ENCODE measurements at regions not wholly inside any gene's neighbourhood (a gene's known extent, or its start where the extent isn't known, plus 50 kb on each side); places are given as distances from the start of the nearest gene placed in this dataset.
"Not testable (repeated sequence)": the region's sequence is repeated elsewhere in the genome, so short reads cannot be mapped to it uniquely, and the experiment has no call there.

DNA sequence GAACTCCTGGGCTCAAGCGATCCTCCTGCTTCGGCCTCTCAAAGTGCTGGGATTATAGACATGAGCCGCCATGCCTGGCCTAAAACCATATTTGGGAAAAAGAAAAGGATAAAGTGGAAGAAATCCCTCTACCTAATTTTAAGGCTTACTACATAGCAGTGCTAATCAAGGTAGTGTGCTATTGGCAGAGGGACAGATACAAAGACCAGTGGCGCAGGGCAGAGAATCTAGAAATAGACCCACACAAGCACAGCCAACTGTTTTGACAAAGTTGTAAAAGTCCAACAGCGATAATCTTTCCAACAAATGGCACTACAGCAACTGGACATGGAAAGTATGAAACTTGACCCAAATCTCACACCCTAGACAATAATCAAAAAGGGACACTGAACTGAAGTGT lies 138.4 kb downstream of the TFCP2L1 start:
- H3K4me3 ChIP-seq, result no peak overlapping the region
- H3K27ac ChIP-seq, result no peak overlapping the region

DNA sequence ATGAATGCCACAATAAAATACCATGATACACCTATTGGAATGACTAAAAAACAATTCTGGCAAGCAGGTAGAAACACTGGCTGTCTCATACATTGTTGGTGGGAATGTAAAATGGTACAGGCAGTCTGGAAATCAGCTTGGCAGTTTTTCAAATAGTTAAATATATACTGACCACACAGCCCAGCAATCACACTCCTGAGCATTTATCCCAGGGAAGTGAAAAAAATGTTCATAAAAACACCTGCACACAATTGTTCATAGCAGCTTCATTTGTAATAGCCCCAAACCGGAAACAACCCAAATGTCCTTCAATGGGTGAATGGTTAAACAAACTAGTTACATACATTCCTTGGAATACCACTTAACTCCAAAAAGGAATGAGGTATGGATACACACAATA lies 137.2 kb downstream of the TFCP2L1 start:
- no peak overlapping the region for H3K4me3 ChIP-seq
- no peak overlapping the region for H3K27ac ChIP-seq

DNA sequence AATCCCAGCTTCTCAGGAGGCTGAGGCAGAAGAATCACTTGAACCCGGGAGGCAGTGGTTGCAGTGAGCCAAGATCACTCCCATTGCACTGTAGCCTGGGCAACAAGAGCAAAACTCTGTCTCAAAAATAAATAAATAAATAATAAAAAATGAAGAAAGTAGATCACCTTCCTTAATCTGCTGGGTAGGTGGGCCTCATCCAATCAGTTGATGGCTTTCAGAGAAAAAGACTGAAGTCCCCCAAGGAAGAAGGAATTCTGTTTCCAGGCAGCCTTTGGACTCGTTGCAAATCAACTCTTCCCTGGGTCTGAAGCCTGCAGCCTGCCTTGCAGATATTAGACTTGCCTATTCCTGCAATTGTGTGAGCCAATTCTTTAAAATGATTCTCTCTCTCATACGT lies 136.5 kb downstream of the TFCP2L1 start:
- H3K27ac ChIP-seq, result no peak overlapping the region
- H3K4me3 ChIP-seq, result no peak overlapping the region

DNA sequence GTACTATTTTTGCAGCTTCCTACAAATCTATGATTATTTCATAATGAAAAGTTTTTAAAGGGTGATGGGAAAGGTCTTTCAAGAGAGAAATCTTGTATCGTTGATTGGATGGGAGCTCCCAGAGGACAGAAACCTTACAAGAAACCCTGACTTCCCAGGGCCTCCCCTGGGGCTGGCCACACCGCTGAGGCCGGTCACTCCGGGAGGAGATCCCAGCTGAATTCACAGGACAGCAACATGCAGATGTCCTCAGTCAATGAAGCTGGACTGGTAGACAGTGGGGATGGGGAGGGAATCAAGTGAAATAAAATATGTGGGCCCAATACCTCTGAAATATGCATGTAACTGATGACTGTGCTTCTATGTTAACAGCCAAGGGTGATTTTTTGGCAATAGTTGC lies 135.6 kb downstream of the TFCP2L1 start:
- Histone ChIP-seq H3K27ac (no peak overlapping the region), H3K4me3 (no peak overlapping the region)

DNA sequence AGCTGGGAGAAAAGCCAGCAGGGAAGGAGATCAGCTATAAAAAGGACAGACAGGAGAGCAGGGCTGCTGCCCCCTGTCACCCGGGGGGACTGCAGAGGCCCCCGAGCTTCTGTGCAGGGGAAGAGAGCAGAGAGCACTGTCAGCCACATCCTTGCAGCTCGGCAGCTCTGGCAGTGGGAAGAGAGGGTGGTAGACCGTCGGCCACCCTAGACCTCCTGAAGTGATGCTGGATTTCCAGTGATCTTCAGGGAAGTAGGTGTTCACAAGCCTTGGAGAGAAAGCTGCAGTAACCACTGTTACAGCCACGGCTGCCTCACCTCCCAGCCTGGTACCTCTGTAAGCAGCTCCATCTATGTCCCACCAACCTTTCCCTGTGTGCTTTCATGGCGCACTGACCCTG lies 134.9 kb downstream of the TFCP2L1 start:
- H3K27ac ChIP-seq, result no peak overlapping the region
- no peak overlapping the region for H3K4me3 ChIP-seq

DNA sequence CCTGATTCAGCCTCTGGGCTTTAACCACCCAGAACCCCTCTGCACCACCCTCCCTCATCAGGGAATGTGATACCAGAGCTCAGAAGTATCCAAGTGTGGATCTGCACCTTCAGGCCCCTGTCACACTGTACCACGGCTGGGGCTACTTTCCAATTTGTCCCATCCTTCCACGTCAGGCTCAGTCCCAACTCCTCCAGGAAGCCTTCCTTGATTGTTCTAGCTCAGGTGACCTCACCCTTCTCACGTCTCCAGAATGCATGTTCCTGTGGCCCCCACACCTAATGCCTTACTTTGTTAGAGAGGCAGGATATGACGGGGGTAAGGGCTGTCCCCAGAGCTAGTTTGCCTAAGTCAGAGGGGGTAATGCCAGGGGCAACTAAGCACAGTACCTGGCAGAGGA lies 134.3 kb downstream of the TFCP2L1 start:
- H3K4me3 ChIP-seq, result no peak overlapping the region
- H3K27ac ChIP-seq, result peak overlapping the region in 3 of 21 experiments; percentile 28 to 74 (median 64)

DNA sequence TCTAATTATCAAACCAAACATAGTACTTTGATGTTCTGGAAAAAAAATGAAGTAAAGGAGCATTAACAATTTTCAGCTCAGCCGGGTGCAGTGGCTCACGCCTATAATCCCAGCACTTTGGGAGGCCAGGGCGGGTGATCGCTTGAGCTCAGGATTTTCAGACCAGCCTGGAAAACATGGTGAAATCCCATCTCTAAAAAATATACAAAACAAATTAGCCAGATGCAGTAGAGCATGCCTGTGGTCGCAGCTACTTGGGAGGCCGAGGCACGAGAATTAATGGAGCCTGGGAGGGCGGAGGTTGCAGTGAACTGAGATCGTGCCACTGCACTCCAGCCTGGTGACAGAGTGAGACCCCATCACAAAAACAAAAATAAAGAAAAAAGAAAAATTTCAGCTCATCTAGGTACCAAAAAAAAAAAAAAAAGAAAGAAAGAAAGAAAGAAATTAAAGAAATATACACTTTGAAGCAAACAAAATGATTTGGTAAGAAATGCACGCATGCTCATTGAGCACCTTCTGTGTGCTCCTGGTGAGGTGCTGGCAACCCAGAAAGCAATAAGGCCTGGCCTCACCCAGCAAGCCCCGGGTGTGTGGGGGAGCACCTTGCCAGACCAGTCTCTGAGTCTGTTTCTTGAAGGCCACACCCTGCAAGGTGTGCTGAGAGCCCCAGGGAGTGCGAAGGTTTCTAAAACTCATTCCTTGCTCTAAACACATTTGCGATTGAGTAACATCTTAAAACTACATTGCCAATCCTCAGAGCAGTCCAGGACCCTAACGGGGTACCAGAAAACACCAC lies 133.5 kb downstream of the TFCP2L1 start:
- peak overlapping the region in 18 of 21 experiments; percentile 15 to 82 (median 74) for H3K27ac ChIP-seq
- no peak overlapping the region for H3K4me3 ChIP-seq

DNA sequence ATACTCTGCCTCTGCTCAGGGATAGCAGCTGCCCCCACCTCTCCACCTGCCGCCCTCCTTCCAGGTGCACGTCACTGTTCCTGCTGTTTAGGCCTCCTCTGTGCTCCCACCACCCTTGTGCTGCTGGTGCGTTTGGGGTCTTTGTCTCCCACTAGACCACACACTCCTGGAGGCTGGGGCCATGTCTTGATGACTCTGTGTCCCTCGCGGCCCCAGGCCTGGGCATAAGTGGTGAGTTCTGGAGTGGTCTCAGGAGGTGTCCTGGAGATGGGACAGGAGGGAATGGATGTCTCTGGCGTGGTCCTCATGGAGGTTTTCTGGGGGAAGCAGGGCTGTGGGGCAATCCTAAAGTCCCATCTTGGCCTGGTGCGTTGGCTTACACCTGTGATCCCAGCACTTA lies 132.1 kb downstream of the TFCP2L1 start:
- no peak overlapping the region for H3K4me3 ChIP-seq
- H3K27ac ChIP-seq, result peak overlapping the region in 9 of 21 experiments; percentile 3 to 82 (median 75)

DNA sequence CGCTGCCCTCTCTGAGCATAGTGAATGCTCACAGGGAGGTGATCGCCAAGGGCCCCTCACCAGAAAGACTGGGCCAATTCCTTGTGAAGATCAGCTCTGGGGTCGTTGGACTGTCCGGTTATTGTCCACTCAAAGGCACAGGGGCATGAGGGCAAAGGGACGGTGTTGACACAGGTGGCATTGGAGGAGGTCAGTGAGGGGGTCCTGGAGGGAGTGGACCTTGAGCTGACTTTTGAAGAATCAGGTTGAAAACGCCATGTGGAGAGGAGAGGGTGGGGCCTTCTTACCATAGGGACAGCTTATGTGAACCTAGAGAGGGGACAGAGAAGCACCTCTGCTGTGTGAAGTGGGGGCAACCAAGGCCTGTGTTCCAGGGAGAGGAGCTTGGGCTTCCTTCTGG lies 131.5 kb downstream of the TFCP2L1 start:
- Histone ChIP-seq H3K4me3 (no peak overlapping the region), H3K27ac (peak overlapping the region in 1 of 21 experiments; percentile 82)

DNA sequence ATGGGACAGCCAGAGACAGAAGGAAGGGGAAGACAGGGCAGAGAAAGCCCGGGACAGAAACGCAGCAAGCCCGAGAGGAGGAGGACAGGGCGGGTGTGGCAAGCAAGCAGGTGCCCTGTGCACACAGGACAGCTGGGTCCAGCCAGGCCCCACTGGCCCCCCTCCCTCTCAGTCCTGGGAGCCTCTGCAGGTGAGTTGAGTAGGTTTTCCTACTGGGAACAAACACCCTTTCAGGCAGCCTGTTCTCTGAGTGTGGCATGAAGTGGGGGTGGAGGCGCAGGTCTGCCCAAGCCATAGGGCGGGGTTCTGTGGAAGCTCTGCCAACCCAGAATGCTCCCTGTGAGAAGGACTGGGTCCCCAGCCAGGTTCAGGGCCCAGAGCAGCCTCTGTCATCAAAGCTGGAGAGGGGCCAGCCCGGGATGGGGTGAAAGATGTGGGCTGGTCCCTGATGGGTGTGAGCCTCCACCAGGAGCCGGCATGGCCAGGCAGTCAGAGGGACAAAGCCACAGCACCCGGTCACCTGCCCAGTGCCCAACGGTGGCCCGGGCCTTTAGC lies 129.4 kb downstream of the TFCP2L1 start:
- no peak overlapping the region for H3K4me3 ChIP-seq
- peak overlapping the region in 19 of 21 experiments; percentile 14 to 86 (median 65) for H3K27ac ChIP-seq

DNA sequence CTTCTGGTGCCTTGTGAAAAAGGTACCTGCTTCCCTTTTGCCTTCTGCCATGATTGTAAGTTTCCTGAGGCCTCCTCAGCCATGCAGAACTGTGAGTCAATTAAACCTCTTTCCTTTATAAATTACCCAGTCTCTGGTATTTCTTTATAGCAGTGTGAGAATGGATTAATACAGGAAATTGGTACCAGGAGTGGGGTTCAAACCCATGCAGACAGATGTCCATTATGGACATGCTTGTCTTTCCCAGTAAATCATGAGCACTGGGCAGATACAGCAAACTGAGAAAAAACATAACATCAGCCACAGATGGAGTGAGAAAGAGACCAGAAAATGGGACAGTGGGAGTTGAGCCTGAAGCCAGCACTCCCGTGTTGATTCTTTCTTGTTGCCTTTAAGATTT lies 127.5 kb downstream of the TFCP2L1 start:
- not testable (repeated sequence) for H3K27ac ChIP-seq

DNA sequence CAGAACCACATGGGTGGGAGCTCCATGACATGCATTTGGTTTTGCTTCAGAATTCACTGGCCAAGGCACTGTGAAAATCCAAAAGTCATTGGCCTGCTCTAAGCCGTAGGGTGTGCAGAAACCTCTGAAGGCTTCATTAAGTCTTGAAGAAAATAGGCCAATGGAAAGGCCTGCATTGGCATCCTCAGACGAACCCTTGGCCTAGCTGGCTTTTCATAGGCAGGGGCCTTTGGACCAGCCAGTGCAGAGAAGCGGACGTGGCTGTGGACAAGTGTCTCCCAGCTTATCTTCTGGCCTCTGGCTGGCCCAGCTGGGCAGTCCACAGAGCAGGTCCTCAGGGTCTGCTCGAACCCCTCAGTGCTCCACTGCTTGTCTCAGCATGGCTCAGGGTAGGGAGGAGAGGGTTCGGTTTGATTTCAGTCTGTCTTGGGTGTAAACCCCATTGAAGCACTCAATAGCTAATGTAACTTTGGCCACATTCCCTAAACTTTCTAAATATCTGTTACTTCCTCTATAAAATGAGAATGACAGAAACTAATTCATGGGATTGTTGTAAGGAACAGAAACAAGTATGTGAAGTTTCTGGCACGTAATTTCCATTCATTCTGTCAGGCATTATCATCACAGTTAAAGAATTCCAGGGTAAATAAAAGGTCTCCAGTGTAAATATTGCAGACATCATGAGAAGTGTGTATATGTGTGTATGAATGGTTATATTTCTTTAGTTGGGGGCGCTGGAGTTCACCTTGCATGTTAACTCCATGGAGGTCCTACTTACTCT lies 125.5 kb downstream of the TFCP2L1 start:
- Histone ChIP-seq H3K4me3 (no peak overlapping the region), H3K27ac (no peak overlapping the region)

More for the DNA sequence above, 127.5 kb downstream of the TFCP2L1 start:
- not testable (repeated sequence) for H3K4me3 ChIP-seq

DNA sequence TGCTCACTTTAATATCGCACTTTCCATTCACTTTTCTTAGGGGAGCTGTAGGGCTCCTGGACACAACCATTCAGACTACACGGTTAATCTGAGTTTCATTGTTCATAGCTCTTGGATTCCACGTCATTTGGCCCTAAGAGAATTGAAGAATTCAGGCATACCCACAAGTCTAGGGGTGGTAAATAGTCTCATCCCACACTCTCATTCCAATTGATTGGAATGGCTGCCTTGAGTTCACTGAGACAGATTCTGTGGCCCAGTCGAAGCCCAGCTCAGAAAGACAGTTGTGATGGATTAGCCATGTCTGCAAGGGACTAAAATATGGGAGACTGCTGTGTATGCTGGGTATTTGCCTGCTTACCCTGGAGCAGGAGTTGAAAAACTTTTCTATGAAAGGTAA lies 124.6 kb downstream of the TFCP2L1 start:
- Histone ChIP-seq H3K27ac (no peak overlapping the region), H3K4me3 (no peak overlapping the region)

DNA sequence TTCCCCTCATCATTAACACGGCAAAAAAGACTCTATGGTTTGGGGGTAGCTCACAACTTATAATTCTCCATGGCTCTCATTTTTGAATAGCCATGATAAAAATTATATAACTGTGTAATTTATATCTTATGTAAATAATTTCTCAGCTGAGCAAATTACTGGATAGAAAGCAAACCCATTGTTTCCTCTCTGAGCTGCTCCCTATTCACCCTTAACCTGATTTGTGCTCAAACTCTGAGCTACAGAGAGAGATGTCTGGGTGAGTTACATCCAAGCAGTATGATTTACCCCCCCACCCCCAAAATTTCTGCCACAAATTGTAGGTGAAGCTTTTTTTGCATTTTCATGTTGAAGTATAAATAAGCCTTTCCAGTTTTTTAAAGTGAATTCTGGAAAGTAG lies 123.7 kb downstream of the TFCP2L1 start:
- H3K27ac ChIP-seq, result no peak overlapping the region
- no peak overlapping the region for H3K4me3 ChIP-seq

DNA sequence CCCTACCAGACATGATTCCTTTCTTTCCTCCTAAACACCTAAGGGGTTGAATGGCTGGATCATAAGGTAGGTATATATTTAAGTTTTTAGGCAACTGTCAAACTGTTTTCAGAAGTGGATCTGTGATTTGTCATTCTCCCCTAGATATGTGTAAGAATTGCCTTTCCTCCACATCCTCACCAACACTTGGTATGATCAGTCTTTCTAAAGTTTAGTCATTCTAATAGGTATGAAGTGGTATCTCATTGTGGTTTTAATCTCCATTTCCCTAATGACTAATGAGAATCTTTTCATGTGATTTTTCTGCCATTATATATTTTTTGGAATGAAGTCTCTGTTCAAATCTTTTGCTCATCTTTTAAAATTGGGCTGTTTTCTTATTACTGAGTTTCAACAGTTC lies 122.1 kb downstream of the TFCP2L1 start:
- no peak overlapping the region for H3K27ac ChIP-seq
- no peak overlapping the region for H3K4me3 ChIP-seq

DNA sequence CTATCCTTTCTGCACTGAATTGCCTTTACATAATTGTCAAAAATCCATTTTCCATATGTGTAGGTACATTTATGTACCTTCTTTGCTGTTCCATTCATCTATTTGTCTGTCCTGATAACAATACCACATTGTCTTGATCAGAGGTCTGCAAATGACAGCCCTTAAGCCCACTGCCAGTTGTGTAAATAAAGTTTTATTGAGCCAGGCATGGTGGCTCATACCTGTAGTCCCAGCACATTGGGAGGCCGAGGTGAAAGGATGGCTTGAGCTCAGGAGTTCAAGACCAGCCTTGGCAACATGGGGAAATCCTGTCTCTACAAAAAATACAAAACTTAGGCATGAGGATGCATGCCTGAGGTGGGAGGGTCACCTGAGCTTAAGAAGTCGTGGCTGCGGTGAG lies 121.0 kb downstream of the TFCP2L1 start:
- H3K27ac ChIP-seq, result no peak overlapping the region
- H3K4me3 ChIP-seq, result no peak overlapping the region

DNA sequence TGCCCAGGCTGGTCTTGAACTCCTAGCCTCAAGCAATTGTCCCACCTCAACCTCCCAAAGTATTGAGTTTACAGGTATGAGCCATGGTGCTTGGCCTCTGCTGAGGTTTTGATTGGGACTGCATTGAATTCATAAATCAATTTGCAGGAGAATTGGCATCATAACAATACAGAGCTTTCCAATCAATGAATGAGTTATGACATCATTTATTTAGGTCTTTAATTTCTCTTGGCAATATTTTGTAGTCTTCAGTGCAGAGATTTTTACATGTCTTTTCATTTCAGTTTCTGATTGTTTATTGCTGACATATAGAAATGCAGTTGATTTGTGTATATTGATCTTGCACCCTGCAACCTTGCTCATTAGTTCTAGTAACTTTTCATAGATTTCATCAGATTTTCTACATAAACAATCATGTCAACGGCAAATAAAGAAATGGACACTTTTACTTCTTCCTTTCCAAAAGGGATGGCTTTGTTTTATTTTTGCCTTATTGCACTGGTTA lies 119.9 kb downstream of the TFCP2L1 start:
- H3K4me3 ChIP-seq, result no peak overlapping the region

More for the DNA sequence above, 119.9 kb downstream of the TFCP2L1 start:
- H3K27ac ChIP-seq, result no peak overlapping the region
